Right forelimb (tissue), 1 donor: ENCODE measurements at regions not wholly inside any gene's neighbourhood (a gene's known extent, or its start where the extent isn't known, plus 50 kb on each side); places are given as distances from the start of the nearest gene placed in this dataset.

ENCODE experiments used
- DNase-seq: peaks from one replicate; pipeline ENCODE4 v3.0.0-alpha.2; 2018

DNA sequence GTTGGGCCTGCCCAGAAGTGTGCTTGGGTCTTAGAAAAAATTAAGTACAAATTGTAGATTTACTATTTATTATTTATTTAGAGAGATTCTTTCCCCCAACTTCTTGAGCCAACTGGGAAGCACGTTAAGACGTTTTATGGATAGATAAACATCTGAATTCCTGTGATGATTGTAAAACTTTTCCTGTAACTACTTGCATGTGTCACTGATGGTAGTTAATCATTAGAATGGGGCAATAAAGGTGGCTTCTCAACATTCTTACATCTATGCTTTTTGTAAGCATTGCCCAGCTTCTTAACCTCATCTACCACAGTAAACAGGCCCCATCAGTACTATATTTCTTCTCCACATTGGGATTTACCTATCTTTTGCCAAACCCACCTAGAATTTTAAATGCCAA, 559.8 kb downstream of the LMO4 start:
- DNase-seq = no peak

DNA sequence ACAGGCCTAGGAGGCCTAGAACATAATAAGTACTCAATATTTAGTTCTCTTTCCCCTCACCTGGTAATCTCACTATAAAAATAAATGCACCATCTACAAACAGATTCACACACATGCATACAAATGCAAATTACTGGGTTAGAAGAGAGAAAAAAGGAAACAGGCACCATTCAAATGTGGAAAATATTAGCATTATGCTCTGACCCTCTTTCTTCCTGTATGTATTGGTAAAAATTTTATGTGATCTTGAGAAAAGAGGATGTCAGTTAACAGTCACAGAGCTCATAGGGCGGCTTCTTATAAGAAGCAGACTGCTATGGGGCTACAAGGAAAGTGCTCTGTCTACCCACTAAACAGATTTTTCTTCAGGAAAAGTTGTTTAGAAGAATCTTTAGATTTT, 565.4 kb downstream of the LMO4 start:
- no peak for DNase-seq

DNA sequence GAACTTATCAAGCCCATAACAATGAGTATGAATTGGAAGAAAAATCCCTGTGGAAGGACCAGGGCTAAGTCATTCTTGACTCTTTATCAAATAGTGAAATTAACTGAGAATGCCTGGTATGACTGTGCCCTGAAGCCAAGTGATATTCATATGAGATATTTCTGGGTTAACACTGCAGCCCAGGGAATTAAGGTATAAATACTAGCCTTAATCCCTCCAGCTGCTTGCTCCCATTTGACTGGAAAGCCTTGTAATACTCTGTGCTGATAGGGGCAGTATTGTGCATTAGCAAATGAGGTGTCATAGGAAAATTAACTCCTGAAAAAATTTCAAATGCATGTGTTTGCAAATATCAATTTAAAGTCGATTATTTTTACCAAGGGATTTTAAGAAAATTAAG, 568.8 kb downstream of the LMO4 start:
- DNase-seq = no peak

DNA sequence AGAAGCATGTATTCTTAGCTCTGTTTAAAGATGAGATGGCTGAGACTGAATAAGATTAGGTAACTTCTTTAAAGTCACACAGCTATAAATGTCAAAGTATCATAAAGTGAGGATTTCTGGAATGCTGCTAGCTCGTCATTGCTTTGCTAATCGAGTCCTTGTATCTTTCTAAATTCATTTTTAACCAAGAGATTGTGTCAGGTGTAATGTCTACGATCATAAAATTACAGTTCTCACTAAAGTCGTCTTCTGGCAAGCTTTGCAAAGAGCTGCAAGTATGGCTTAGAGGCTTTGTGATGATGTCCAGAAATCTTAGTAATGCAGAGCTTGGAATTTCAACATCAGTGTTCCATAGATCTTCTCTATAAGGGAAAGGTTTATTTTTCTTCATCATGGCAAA, 569.8 kb downstream of the LMO4 start:
- no peak for DNase-seq

DNA sequence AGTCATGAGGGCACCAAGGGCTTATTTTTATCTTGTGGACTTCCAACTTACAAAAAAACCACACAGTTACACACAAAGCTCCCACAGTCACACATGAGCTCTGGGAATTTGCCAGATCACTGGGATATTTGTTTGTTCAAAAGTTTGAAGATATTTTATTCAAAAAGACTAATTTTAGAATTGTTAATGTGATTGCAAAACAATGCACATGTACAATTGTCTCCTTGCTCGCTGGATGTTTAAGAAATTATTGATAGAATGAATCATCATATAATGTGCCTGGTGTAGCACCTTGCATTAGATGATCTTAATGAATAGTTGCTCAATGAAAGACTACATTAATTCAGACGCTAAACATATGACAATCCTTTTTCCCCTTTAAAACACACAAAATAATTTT, 570.3 kb downstream of the LMO4 start:
- DNase-seq = no peak

DNA sequence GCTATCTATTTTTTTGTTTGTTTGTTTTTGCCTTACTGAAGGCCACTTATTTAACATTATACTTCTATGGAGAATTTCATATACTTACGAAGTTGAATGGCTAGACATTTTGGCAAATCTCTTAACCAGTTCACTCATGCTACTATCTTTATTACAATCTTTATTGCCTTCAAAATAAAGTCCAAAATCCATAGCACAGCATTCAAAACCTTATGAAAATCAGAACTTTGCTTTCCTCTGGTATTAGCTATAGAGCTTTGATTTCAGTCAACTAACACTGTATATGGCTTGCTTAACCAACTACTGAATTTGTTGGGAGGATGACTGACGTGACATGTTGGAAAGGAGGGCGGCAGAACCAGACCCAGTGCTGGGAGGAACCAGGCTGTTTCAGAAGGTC, 571.1 kb downstream of the LMO4 start:
- DNase-seq = no peak

DNA sequence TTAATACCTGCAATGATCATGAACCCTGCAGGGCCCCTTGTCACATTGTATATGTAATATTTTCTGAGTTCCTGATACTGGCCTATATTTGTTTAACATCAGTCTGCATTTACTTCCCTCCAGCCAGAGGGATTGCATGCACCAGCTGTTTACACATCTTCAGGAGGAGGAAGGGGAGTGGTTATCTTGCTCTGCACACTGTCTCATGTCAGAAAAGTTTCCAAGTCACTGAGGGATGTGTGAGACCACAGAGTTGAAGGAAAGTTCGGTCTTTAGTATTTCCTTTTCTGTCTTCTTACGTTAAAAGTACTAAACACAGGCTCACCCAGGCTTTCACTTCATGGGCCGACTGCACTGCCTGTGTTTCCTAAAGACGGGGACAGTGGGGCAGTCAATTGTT, 574.1 kb downstream of the LMO4 start:
- DNase-seq = peak; percentile 48

DNA sequence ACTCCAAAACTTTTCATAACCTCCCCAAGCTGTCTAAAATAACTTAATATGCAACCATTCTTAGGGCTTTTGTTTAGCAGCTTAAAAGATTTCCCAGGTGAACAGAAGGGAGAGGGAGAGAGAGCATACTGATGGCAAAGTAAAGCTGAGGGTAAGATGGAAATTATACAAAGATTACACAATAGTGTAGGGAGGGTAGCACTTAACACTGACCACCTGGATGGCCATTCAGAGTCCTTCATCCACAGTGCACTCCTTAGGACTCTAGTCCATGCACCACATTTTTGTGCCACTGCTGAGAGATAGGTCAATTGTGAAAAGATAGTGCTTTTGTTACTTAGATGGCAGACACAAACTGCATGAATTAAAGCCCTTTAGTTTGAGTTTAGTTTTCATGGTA, 574.6 kb downstream of the LMO4 start:
- DNase-seq = no peak

DNA sequence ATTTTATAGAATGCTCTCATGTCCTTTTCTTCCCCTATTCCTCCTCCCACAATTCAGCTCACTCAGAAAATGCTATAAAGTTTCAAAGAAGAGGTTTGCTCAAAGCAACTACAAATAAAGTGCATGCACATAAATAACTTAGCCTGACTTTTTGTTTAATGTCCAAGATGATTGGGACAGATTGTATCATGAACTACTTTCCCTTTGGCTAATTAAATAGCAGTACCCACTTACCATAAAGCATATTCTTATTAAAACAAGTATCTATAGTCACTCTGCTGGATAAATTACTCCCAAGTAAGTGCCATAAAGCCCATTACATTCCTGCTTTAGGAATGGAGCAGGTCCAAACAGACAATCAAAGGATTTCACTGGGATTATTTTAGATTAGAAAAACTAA, 576.0 kb downstream of the LMO4 start:
- no peak for DNase-seq

DNA sequence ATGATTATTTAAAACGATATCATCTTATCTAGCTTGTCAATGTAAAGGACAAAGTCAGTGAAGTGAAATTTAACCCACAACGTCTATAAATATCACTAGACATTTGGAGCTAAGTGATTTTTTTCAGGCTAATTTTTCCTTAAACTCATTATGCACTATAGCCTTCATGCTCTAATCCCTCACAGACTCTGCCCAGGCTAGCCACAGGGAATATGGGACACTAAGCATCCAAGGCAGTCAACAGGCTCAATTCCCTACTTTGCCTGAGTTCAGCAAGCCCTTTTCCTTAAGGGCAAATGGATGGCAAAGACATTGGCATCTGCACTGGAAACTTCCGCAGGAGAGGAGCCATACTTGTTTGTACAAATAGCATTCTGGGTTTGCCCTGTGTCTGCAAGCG, 577.0 kb downstream of the LMO4 start:
- DNase-seq = no peak

DNA sequence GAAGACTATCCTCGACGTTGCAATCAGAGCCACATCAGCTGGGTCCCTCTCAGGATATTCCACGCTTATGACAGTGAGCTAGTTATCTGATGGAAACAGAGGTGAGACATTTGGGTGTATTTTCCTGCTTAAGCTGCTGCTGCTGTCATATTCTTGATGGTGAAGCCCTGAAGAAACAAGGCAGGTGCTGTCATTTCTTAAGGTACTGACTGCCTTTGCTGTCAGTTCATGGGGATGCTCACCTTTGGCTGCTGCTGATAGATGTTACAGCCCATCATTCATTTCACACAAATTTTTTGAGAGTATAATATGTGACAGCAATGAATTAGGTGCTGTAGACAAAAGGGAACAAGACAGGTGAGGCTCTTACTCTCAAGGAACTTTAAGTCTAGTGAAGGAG, 577.4 kb downstream of the LMO4 start:
- DNase-seq = no peak

DNA sequence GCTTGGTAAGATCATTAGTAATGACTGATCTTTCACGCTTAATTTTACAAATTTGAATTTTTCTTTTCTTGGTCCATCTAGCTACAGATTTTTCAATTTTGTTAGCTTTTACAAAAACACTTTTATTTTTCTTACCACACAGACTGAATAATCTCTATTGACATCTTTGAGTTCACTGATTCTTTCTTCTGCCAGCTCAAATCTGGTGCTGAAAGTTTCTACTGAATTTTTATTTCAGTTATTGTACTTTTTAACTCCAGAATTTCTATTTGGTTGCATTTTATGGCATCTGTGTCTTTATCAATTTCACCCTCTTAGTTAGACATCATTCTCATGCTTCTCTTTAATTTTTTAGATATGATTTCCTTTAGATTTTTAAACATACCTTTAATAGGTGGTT, 584.7 kb downstream of the LMO4 start:
- DNase-seq = no peak

DNA sequence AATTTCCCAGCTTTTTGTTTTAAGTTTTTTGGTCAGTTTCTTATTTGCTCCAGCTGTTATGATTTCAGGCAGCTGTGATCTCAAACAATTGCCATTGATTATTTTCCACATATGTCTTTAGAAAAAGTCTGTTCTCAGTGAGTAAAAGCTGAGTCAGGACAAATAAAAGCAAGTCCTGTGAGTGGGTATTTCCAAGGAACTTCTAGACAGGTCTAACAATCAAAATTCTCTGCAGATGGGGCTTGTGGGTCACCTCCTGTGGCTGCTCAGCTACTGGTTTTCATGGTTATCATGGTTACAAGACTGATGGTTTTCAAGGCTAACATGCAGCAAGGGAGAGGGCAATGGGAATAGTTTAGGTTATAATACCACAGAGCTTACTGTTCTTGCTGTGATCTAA, 585.7 kb downstream of the LMO4 start:
- DNase-seq = no peak

DNA sequence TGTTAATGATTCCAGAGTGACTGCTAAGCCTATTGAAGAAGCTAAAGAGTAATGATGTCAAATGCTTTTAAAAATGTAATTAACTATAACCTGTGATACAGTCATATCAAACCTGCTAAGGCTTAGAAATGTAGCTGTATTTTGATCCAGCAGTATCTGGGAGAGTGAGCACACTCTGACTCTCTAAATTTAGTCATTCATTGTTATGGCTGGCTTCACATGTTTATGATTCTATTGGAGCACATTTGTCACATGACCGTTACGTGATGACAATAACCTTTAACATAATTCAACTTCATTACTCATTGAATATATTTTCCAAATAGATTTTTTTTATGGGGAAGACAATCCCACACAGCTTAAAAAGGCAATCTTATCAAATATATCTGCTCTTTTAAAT, 587.1 kb downstream of the LMO4 start:
- DNase-seq = no peak

DNA sequence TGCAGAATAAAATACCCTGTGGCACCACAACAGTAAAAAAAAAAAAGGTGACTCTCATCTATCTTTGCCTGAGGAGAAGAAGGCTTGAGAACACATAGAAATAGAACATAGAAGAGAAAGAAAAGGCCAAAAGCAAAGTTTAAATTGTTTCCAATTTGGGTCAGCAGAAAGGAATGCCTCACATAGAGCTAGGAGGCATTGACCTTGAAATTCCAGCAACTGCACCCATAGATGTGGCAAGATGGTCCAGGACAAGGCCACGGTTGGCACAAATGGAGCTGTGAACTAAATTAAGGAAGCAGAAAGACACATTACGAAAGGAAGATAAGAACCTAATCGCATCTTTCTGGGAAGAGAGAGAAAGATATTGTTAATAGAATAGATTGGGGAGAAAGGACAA, 588.3 kb downstream of the LMO4 start:
- DNase-seq = no peak

DNA sequence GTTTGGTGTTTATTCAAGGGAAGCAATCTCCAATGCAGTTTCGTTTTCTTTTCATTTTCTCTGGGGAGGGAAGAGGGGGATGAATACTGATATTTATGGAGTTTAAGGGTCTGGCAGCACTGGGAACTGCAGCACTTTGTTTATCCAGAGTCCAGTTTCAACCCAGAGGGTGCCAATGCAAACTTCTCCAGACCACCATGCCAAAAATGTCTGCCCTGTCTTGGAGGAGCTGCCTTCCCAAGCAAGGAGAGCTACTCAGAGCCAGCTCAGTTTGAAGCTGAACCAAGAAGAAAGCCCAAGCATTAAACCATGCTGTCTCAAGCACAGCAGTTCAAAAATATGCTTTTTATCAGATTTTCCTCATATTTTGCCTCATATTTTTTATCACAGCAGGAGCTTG, 589.7 kb downstream of the LMO4 start:
- DNase-seq = peak; percentile 46

DNA sequence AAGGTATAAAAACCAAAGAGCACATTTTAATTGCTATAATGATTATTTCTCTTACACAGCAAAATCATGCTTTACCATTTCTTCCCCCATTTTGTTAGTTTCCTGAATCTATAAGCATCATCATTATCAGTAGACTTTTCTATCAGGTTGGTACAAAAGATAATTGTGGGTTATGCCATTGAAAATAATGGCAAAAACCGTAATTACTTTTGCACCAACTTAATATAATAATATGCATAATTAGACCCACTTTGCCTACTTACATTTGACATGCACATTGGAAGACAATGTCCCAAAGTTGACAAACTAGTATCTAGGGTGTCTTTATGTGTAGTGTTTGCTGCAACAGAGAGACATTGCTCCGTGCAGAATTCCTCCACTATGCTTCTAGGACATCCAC, 594.2 kb downstream of the LMO4 start:
- no peak for DNase-seq

DNA sequence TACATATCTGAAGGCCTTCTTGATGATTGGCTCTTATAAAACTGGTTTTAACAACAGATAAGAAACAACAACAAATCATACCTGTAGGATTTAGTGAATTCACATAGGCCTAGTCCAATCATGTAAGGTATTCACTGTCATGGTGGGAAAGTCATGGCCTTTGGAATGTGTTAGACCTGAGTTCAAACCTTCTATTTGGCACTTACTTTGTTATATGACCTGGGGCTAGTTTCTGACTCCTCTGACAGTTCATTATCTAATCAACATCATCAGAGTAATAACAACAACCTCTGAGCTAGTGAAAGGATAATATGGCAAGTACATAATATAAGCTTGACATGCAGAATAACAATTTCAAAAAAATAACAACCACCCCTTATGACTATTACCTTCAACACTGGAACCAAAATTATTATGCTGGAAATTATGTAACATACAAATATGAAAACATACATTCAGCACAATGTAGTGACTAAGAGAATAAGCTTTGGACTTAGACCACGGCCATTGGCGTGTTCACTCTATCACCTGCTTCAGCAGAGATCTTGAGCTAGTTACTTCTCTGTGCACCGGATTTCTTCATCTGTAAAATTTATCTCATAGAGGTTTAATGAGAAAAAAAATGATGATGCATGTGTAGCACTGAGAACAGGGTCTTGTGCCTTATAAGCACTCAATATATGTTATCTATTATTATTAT, 597.6 kb downstream of the LMO4 start:
- no peak for DNase-seq

DNA sequence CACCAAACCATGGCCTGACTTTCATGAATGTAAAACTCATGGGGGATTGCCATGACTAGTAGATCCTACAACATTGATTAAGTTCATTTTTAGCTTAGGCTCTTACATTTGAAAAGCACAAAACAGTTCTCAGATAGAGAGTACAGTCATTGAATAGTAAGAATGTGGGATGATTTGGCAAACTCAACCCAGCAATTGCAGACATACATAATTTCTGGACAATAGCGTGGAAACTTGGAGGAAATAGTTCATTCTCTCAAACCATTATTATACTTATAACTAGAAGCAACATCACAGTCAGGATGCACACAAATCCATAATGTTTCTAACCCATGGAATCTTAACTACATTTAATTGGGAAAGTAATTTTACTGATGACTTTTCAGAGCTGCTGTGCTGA, 598.2 kb downstream of the LMO4 start:
- DNase-seq = no peak

DNA sequence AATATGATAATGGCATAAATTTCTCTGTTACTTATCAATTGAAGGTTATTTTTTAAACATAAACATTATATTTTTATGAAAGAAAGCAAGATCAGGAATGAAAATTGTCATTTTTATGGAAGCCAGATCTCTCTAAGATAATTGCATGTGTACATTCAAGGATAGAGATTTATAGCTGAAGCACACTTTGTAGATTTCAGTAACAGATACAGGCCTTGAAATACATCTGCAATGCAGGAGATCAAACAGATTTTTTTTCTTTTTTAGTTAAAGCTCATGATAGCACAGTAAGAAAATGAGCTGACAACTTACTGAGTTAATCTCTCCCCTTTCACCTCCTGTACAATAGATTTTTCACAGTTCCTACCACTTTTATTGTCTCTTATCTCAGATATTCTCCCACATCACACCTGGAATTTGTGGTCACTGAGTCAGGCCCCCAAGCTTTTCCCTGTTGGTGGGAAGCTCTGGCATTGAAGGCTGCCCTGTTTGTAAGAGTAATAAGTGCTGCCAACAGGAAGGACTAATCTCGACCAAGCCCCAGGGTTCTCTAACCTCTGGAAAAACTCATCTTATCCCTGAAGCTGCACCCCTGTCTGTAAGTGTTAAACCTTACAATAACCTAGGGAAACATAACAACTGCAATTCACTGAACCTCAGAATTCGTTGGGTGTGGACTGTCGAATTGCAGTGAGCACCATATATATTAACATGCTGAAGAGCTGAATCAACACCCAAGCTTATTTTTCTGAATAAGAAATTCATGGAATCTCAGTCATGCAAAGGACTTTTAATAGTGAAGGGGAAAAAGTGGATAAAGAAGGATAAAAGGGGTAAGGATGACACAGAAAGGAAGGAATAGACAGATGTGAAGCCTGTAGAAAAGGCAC, 599.0 kb downstream of the LMO4 start:
- DNase-seq = no peak

DNA sequence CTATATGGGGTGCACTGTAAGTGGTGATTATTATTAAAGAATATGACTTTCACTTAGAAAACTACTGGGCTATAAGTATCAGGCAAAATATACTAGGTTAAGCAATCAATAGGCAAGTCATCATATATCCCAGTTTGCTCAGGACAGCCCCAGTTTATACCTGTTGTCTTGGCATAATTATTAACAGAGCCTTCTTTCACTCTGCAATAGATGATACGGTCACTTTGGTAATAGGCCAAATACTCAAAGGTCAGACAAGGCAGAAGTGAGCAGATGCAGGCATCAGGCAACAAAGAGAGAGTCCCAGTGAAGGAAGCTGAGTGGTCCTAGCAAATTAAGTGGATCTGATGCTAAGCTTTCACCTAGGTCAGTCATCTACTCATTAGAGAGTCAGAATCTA, 599.9 kb downstream of the LMO4 start:
- DNase-seq = no peak

DNA sequence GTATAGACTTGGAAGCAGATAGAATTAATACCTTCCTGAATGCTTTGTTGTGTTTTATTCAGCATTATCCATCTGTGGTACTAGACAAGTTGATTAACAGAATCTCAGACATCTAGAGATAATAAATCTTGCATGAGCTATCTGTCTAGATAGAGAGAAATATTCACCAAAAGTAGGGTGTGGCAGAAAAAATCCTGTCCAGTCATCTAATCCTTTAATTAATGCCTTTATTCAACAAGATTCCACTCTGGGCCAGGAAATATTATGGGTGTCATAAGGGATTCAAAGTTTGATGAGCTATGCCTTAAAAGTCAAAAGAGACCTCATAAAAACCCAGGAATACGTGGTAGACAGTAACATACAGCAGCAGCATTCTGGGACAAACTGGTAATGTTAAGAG, 601.2 kb downstream of the LMO4 start:
- DNase-seq = no peak

DNA sequence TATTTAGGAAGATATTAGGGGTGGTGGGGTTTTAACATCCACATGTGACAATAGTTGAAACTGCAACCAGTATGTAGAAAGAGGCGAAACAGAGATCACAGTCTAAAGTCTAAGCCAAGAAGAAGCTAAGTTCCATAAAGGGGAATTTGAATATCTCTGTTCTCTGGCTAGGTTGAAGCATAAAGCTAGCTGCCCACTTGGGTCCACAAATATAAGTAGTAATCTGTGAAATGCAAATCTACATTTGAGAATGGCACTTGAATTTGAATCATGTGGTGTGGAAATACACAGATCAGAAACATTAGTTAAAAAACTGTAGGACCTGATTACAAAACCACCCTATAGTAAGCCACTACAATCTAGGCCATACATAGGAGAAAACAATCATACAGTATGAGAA, 602.1 kb downstream of the LMO4 start:
- DNase-seq = no peak

DNA sequence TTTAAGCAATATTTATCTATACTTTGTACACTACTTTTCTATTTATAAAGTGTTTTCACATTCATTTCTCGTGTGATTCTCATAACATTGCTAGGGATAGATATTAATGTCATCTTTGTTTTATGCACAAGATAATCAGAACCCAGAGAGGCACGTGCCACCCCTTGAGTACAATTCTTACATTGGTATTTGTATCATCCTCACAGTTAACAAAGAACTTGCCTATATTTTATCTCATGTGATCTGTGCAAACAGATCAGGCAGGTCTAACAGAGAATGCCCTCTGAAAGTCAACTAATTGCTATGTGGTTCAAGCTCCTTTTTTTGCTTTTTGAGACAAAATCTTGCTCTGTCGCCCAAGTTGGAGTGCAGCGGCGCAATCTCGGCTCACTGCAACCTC, 604.5 kb downstream of the LMO4 start:
- no peak for DNase-seq

DNA sequence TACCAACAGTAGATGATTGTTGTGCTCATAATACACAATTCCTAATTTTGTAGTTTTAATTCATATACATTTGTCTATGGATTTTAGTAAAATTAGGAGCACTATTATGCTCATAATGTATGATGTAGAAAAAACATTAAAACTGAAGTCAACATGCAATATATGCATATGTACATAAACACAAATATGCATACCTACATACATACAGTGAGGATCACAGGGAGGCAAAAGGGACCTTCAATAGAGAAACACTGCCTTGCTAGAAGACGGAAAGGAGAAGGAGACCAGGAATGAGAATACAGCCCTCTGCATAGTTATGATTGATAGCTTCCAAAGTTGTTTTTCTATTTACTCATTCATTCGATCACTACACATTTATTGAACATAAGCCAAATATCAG, 606.5 kb downstream of the LMO4 start:
- DNase-seq = no peak
